ENCODE measurements at regions not wholly inside any gene's neighbourhood (a gene's known extent, or its start where the extent isn't known, plus 50 kb on each side); places are given as distances from the start of the nearest gene placed in this dataset.

- TF ChIP-seq CTCF (IDR thresholded peaks at IDR 0.05) (no peak), EP300 (IDR thresholded peaks at IDR 0.05) (no peak)
These were observed 1430.0 kb downstream of the BRD1 start for GRCh38 chr22:48397531-48398180.
